Chondrocyte (in vitro differentiated cells): ENCODE measurements at regions not wholly inside any gene's neighbourhood (a gene's known extent, or its start where the extent isn't known, plus 50 kb on each side); places are given as distances from the start of the nearest gene placed in this dataset.

ENCODE experiments used
- DNase-seq: peaks from one replicate; pipeline ENCODE4 v3.0.0; 2021; ENCODE audit warnings: mixed read lengths, low spot score
- H3K27ac Mint-ChIP-seq: one replicate; pipeline ENCODE4 v1.8.0; 2021; ENCODE audit warnings: mild to moderate bottlenecking, moderate library complexity, mixed read lengths; ENCODE audit not compliant: unreplicated experiment
- H3K27me3 Mint-ChIP-seq: 2 replicates; pipeline ENCODE4 v1.8.0; 2021; ENCODE audit warnings: low read depth, mixed read lengths
- H3K36me3 Mint-ChIP-seq: 2 replicates; pipeline ENCODE4 v1.8.0; 2021; ENCODE audit warnings: low read depth, mixed read lengths
- H3K4me1 Mint-ChIP-seq: 2 replicates; pipeline ENCODE4 v1.8.0; 2021; ENCODE audit warnings: low read depth, mild to moderate bottlenecking, mixed read lengths
- H3K4me3 Mint-ChIP-seq: one replicate; pipeline ENCODE4 v1.8.0; 2021; ENCODE audit warnings: mild to moderate bottlenecking, moderate library complexity, mixed read lengths; ENCODE audit not compliant: unreplicated experiment
- H3K9me3 Mint-ChIP-seq: 2 replicates; pipeline ENCODE4 v1.8.0; 2021; ENCODE audit warnings: low read depth, mixed read lengths
- CTCF ChIP-seq: fragments of 200-600 bp; sonication (generic); IDR thresholded peaks from 2 replicates; pipeline ENCODE4 v1.5.0; 2021; ENCODE audit warnings: antibody characterized with exemption, mild to moderate bottlenecking, moderate library complexity

GRCh38 chr11:86141727-86142126 is 72.8 kb upstream of the PICALM start:
- Mint-ChIP-seq H3K4me1 (peaks cover 37% of the 10 kb centered on the region), H3K9me3 (no peaks in the 10 kb centered on the region), H3K36me3 (no peaks in the 10 kb centered on the region), H3K4me3 (no peak overlapping the region), H3K27ac (no peak overlapping the region), H3K27me3 (no peaks in the 10 kb centered on the region)
- no peak for TF ChIP-seq CTCF
- DNase-seq: no peak

- no peak for TF ChIP-seq CTCF
- Mint-ChIP-seq H3K4me3 (no peak overlapping the region), H3K4me1 (peaks cover 41% of the 10 kb centered on the region), H3K36me3 (no peaks in the 10 kb centered on the region), H3K27me3 (no peaks in the 10 kb centered on the region), H3K9me3 (no peaks in the 10 kb centered on the region), H3K27ac (no peak overlapping the region)
- no peak for DNase-seq
Observed at GRCh38 chr11:86140334-86140990, 71.6 kb upstream of the PICALM start.

- no peak for TF ChIP-seq CTCF
- no peak for DNase-seq
- H3K27me3 Mint-ChIP-seq: no peaks in the 10 kb centered on the region
- H3K4me1 Mint-ChIP-seq: peaks cover 32% of the 10 kb centered on the region
- no peaks in the 10 kb centered on the region for H3K36me3 Mint-ChIP-seq
- H3K4me3 Mint-ChIP-seq: no peak overlapping the region
- no peaks in the 10 kb centered on the region for H3K9me3 Mint-ChIP-seq
- no peak overlapping the region for H3K27ac Mint-ChIP-seq
Observed at GRCh38 chr11:86138958-86139357, 70.1 kb upstream of the PICALM start.

GRCh38 chr11:86136538-86136937 is 67.7 kb upstream of the PICALM start:
- H3K4me1 Mint-ChIP-seq: peaks cover 25% of the 10 kb centered on the region
- no peaks in the 10 kb centered on the region for H3K27me3 Mint-ChIP-seq
- H3K27ac Mint-ChIP-seq: no peak overlapping the region
- H3K4me3 Mint-ChIP-seq: no peak overlapping the region
- no peak for TF ChIP-seq CTCF
- no peaks in the 10 kb centered on the region for H3K36me3 Mint-ChIP-seq
- H3K9me3 Mint-ChIP-seq: no peaks in the 10 kb centered on the region
- no peak for DNase-seq

GRCh38 chr11:86135319-86135714 is 66.4 kb upstream of the PICALM start:
- H3K4me1 Mint-ChIP-seq: peaks cover 24% of the 10 kb centered on the region
- no peaks in the 10 kb centered on the region for H3K9me3 Mint-ChIP-seq
- H3K27me3 Mint-ChIP-seq: no peaks in the 10 kb centered on the region
- no peak overlapping the region for H3K27ac Mint-ChIP-seq
- no peak overlapping the region for H3K4me3 Mint-ChIP-seq
- no peak for DNase-seq
- no peak for TF ChIP-seq CTCF
- no peaks in the 10 kb centered on the region for H3K36me3 Mint-ChIP-seq
